ENCODE measurements at regions not wholly inside any gene's neighbourhood (a gene's known extent, or its start where the extent isn't known, plus 50 kb on each side); places are given as distances from the start of the nearest gene placed in this dataset.

- H3K9me3 Mint-ChIP-seq, result no peaks in the 10 kb centered on the region
- ATAC-seq, result no peak
- H3K4me1 Mint-ChIP-seq, result peaks cover 0 to 2% (median 0%) of the 10 kb centered on the region in 4 donors
- H3K36me3 Mint-ChIP-seq, result no peaks in the 10 kb centered on the region
- H3K4me3 Mint-ChIP-seq, result no peak overlapping the region
- POLR2A ChIA-PET, result no interaction called here
- DNase-seq, result no peak
- peaks cover 15 to 77% (median 38%) of the 10 kb centered on the region in 5 donors for H3K27me3 Mint-ChIP-seq
- H3K27ac Mint-ChIP-seq, result peak overlapping the region in 1 of 10 donors; percentile 46
Measured at GRCh38 chr11:31874631-31875191, 63.6 kb upstream of the PAX6 start.

GRCh38 chr11:31873124-31873523 lies 62.0 kb upstream of the PAX6 start:
- DNase-seq (no peak), ATAC-seq (no peak)
- Mint-ChIP-seq H3K36me3 (no peaks in the 10 kb centered on the region), H3K27me3 (peaks cover 16 to 68% (median 33%) of the 10 kb centered on the region in 5 donors), H3K4me1 (peaks cover 0 to 2% (median 0%) of the 10 kb centered on the region in 4 donors), H3K9me3 (no peaks in the 10 kb centered on the region), H3K27ac (no peak overlapping the region), H3K4me3 (no peak overlapping the region)
- POLR2A ChIA-PET, result no interaction called here

GRCh38 chr11:31872076-31872443 lies 60.9 kb upstream of the PAX6 start:
- Mint-ChIP-seq H3K4me1 (peaks cover 0 to 2% (median 0%) of the 10 kb centered on the region in 4 donors), H3K27ac (no peak overlapping the region), H3K4me3 (no peak overlapping the region), H3K27me3 (peaks cover 16 to 61% (median 36%) of the 10 kb centered on the region in 5 donors), H3K36me3 (no peaks in the 10 kb centered on the region), H3K9me3 (peaks cover 0 to 2% (median 0%) of the 10 kb centered on the region in 9 donors)
- no peak for ATAC-seq
- POLR2A ChIA-PET, result no interaction called here
- DNase-seq, result no peak

- H3K27me3 Mint-ChIP-seq, result peaks cover 18 to 61% (median 37%) of the 10 kb centered on the region in 5 donors
- peaks cover 0 to 2% (median 0%) of the 10 kb centered on the region in 4 donors for H3K4me1 Mint-ChIP-seq
- POLR2A ChIA-PET, result no interaction called here
- peaks cover 0 to 2% (median 0%) of the 10 kb centered on the region in 9 donors for H3K9me3 Mint-ChIP-seq
- no peak overlapping the region for H3K4me3 Mint-ChIP-seq
- no peak for DNase-seq
- ATAC-seq, result no peak
- no peaks in the 10 kb centered on the region for H3K36me3 Mint-ChIP-seq
- H3K27ac Mint-ChIP-seq, result no peak overlapping the region
Measured at GRCh38 chr11:31871310-31872075, 60.4 kb upstream of the PAX6 start.

GRCh38 chr11:31870609-31871309 lies 59.6 kb upstream of the PAX6 start:
- Mint-ChIP-seq H3K4me1 (peaks cover 0 to 2% (median 0%) of the 10 kb centered on the region in 4 donors), H3K27me3 (peaks cover 14 to 57% (median 35%) of the 10 kb centered on the region in 5 donors), H3K4me3 (no peak overlapping the region), H3K9me3 (peaks cover 0 to 2% (median 0%) of the 10 kb centered on the region in 9 donors), H3K36me3 (no peaks in the 10 kb centered on the region), H3K27ac (no peak overlapping the region)
- POLR2A ChIA-PET, result no interaction called here
- DNase-seq, result peak in 4 of 10 donors; percentile 10 to 20 (median 12)
- no peak for ATAC-seq

GRCh38 chr11:31869986-31870385 lies 58.9 kb upstream of the PAX6 start:
- no peak overlapping the region for H3K4me3 Mint-ChIP-seq
- H3K9me3 Mint-ChIP-seq, result peaks cover 0 to 2% (median 0%) of the 10 kb centered on the region in 9 donors
- no peaks in the 10 kb centered on the region for H3K36me3 Mint-ChIP-seq
- POLR2A ChIA-PET, result no interaction called here
- DNase-seq, result no peak
- ATAC-seq, result no peak
- H3K27me3 Mint-ChIP-seq, result peaks cover 20 to 57% (median 40%) of the 10 kb centered on the region in 5 donors
- peaks cover 0 to 2% (median 0%) of the 10 kb centered on the region in 4 donors for H3K4me1 Mint-ChIP-seq
- no peak overlapping the region for H3K27ac Mint-ChIP-seq

GRCh38 chr11:31865606-31866300 lies 54.6 kb upstream of the PAX6 start:
- no peak for ATAC-seq
- Mint-ChIP-seq H3K27me3 (peaks cover 27 to 57% (median 36%) of the 10 kb centered on the region in 5 donors), H3K4me3 (no peak overlapping the region), H3K9me3 (peaks cover 0 to 4% (median 0%) of the 10 kb centered on the region in 9 donors), H3K36me3 (no peaks in the 10 kb centered on the region), H3K4me1 (no peaks in the 10 kb centered on the region), H3K27ac (no peak overlapping the region)
- POLR2A ChIA-PET, result no interaction called here
- no peak for DNase-seq

- POLR2A ChIA-PET, result no interaction called here
- no peak overlapping the region for H3K27ac Mint-ChIP-seq
- no peak for ATAC-seq
- DNase-seq, result no peak
- H3K27me3 Mint-ChIP-seq, result peaks cover 27 to 81% (median 38%) of the 10 kb centered on the region in 5 donors
- H3K4me3 Mint-ChIP-seq, result no peak overlapping the region
- no peaks in the 10 kb centered on the region for H3K36me3 Mint-ChIP-seq
- no peaks in the 10 kb centered on the region for H3K4me1 Mint-ChIP-seq
- H3K9me3 Mint-ChIP-seq, result peaks cover 0 to 4% (median 0%) of the 10 kb centered on the region in 9 donors
Measured at GRCh38 chr11:31863170-31863832, 52.2 kb upstream of the PAX6 start.

GRCh38 chr11:31861011-31861410 lies 49.9 kb upstream of the PAX6 start:
- no peak for DNase-seq
- no peaks in the 10 kb centered on the region for H3K4me1 Mint-ChIP-seq
- peaks cover 24 to 77% (median 36%) of the 10 kb centered on the region in 5 donors for H3K27me3 Mint-ChIP-seq
- H3K9me3 Mint-ChIP-seq, result peaks cover 0 to 4% (median 0%) of the 10 kb centered on the region in 9 donors
- H3K4me3 Mint-ChIP-seq, result no peak overlapping the region
- H3K36me3 Mint-ChIP-seq, result no peaks in the 10 kb centered on the region
- POLR2A ChIA-PET, result no interaction called here
- ATAC-seq, result no peak
- no peak overlapping the region for H3K27ac Mint-ChIP-seq
